HEK293 (cell line): ENCODE measurements at regions not wholly inside any gene's neighbourhood (a gene's known extent, or its start where the extent isn't known, plus 50 kb on each side); places are given as distances from the start of the nearest gene placed in this dataset.

Experiments
- KLF10 ChIP-seq: fragments of 450-650 bp; IDR thresholded peaks from 2 replicates; pipeline ENCODE4 v1.5.1; 2018; ENCODE audit warnings: missing biosample characterization, mild to moderate bottlenecking, missing genetic modification characterization
- PRDM10 ChIP-seq: fragments of 450-650 bp; formaldehyde crosslinking; IDR thresholded peaks from 2 replicates; pipeline ENCODE4 v1.5.1; 2016; ENCODE audit warnings: missing biosample characterization, missing genetic modification characterization
- REST ChIP-seq: fragments of 450-650 bp; formaldehyde crosslinking; IDR thresholded peaks from 2 replicates; pipeline ENCODE4 v1.5.1; 2016; ENCODE audit warnings: missing biosample characterization, missing genetic modification characterization
- ZNF23 ChIP-seq: fragments of 450-650 bp; formaldehyde crosslinking; IDR thresholded peaks from 2 replicates; pipeline ENCODE4 v1.5.1; 2016; ENCODE audit warnings: missing biosample characterization, missing genetic modification characterization, borderline replicate concordance
- ZNF398 ChIP-seq: fragments of 450-650 bp; formaldehyde crosslinking; IDR thresholded peaks from 2 replicates; pipeline ENCODE4 v1.5.1; 2017; ENCODE audit warnings: missing biosample characterization, missing genetic modification characterization
- ZNF514 ChIP-seq: fragments of 450-650 bp; formaldehyde crosslinking; IDR thresholded peaks from 2 replicates; pipeline ENCODE4 v1.5.1; 2016; ENCODE audit warnings: missing biosample characterization, missing genetic modification characterization
- ZNF692 ChIP-seq: fragments of 450-650 bp; formaldehyde crosslinking; IDR thresholded peaks from 2 replicates; pipeline ENCODE4 v1.5.1; 2016; ENCODE audit warnings: missing biosample characterization, missing genetic modification characterization

- no peak for TF ChIP-seq ZNF692 (tag by site-specific recombination)
- no peak for TF ChIP-seq PRDM10 (tag by site-specific recombination)
- no peak for TF ChIP-seq KLF10 (tag by site-specific recombination)
- no peak for TF ChIP-seq REST (tag by site-specific recombination)
- no peak for TF ChIP-seq ZNF23 (tag by site-specific recombination)
- no peak for TF ChIP-seq ZNF398 (tag by site-specific recombination)
- TF ChIP-seq ZNF514 = no peak
These were observed 120.2 kb upstream of the RFLNA start for GRCh38 chr12:124174451-124175348.
